ENCODE measurements at regions not wholly inside any gene's neighbourhood (a gene's known extent, or its start where the extent isn't known, plus 50 kb on each side); places are given as distances from the start of the nearest gene placed in this dataset.

GRCh38 chr1:193806079-193807048 lies 620.0 kb upstream of the B3GALT2 start:
- DNase-seq: no peak

GRCh38 chr1:193799948-193800690 lies 613.7 kb upstream of the B3GALT2 start:
- DNase-seq: peak; percentile 8

GRCh38 chr1:193799371-193799770 lies 613.0 kb upstream of the B3GALT2 start:
- DNase-seq: no peak

- DNase-seq: no peak
Measured at GRCh38 chr1:193794239-193794638, 607.8 kb upstream of the B3GALT2 start.

- no peak for DNase-seq
Measured at GRCh38 chr1:193791746-193792145, 605.3 kb upstream of the B3GALT2 start.

- no peak for DNase-seq
Measured at GRCh38 chr1:193787061-193787460, 600.6 kb upstream of the B3GALT2 start.

GRCh38 chr1:193785850-193786420 lies 599.5 kb upstream of the B3GALT2 start:
- DNase-seq: no peak

- no peak for DNase-seq
Measured at GRCh38 chr1:193774536-193775323, 588.3 kb upstream of the B3GALT2 start.

- no peak for DNase-seq
Measured at GRCh38 chr1:193771596-193771995, 585.2 kb upstream of the B3GALT2 start.

GRCh38 chr1:193769651-193770050 lies 583.2 kb upstream of the B3GALT2 start:
- no peak for DNase-seq

GRCh38 chr1:193767886-193768285 lies 581.5 kb upstream of the B3GALT2 start:
- DNase-seq: no peak

- DNase-seq: no peak
Measured at GRCh38 chr1:193766329-193766728, 579.9 kb upstream of the B3GALT2 start.

- DNase-seq: no peak
Measured at GRCh38 chr1:193763266-193763665, 576.9 kb upstream of the B3GALT2 start.

GRCh38 chr1:193762236-193762635 lies 575.8 kb upstream of the B3GALT2 start:
- no peak for DNase-seq

- no peak for DNase-seq
Measured at GRCh38 chr1:193755441-193755840, 569.0 kb upstream of the B3GALT2 start.

- DNase-seq: no peak
Measured at GRCh38 chr1:193754732-193755427, 568.5 kb upstream of the B3GALT2 start.

- DNase-seq: no peak
Measured at GRCh38 chr1:193754151-193754550, 567.7 kb upstream of the B3GALT2 start.

GRCh38 chr1:193753038-193753756 lies 566.8 kb upstream of the B3GALT2 start:
- no peak for DNase-seq

GRCh38 chr1:193749868-193750267 lies 563.5 kb upstream of the B3GALT2 start:
- no peak for DNase-seq

GRCh38 chr1:193747579-193747978 lies 561.2 kb upstream of the B3GALT2 start:
- no peak for DNase-seq

GRCh38 chr1:193741228-193741627 lies 554.8 kb upstream of the B3GALT2 start:
- no peak for DNase-seq
